HG02970 (cell line): ENCODE measurements at regions not wholly inside any gene's neighbourhood (a gene's known extent, or its start where the extent isn't known, plus 50 kb on each side); places are given as distances from the start of the nearest gene placed in this dataset.

Source experiments
- ATAC-seq: cut with Tn5 transposase; IDR thresholded peaks from one replicate; pipeline ENCODE4 v1.9.1; 2021; ENCODE audit warnings: mild to moderate bottlenecking, moderate library complexity, moderate number of reproducible peaks; ENCODE audit not compliant: unreplicated experiment, low FRiP score

DNA sequence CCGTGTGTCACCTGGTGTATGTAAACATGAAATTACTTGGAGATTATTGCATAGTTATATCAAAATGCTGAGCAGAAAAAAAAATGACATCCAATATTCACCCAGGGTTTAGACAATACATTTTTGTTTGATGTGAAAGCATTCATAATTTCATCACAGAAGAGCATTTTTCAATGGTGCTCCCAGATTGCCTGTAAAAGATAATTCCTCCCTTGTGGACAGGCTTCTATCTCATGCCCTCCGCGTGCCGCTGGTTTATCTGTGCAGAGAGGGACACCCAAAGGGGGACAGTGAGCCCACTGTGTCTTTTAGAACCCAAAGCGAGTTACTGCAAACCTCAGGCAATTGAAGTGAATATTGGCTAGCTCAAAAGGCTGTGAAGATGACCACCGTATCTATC, 126.2 kb upstream of the KLF6 start:
- ATAC-seq: no peak

DNA sequence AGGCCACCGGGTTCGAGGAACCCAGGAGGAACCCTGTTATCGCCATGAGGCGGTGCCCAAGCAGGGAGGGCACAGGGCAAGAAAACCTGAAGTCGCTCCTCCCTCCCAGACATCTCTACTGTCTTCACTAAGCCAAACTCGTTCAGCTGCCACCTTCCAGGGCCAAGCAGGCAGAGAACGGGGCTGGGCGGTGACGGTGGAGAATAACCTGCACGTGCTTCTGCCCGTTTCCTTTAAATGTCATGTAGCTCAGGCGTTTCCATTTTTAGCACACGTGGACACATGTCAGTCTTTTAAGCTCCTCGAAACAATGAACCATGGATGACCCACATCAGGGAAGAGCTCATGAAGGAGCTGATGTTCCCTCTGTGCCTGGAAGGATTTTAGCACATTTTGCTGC, 124.3 kb upstream of the KLF6 start:
- no peak for ATAC-seq

DNA sequence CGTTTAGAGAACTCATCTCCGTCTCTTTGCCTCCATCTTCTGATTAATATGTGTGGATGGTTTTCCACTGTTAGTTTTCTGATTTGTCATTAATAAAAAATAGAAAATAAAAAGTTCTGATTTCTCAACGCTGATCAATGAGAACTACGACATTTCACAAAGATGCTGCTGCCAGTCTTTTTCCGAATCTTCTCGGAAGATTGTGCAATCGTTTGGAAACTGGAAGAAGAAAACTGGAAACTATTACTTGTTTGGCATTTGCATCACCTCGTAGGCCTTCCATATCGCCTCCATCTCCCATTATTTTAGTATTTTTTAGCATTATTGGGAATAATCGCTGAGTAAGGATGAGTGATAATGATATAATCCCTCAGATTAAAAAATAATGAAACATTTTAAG, 123.2 kb upstream of the KLF6 start:
- ATAC-seq: no peak

DNA sequence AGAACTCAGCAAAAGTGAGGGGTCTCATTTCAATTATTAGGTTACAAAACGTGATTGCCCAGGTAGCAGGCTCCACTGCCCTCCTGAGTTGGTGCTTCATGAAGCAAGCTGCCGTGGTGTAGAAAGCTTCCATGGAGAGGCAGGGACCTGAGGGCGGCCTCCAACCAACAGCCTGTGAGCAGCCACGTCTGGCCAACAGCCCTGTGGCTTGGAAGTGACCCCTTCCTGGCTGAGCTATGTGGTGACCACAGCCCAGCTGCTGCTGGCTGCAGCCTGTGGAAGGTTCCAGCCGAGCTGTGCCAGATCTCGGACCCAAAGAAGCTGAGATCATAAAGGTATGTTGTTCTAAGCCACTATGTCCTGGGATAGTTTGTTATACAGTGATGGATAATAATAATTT, 122.5 kb upstream of the KLF6 start:
- ATAC-seq: no peak

DNA sequence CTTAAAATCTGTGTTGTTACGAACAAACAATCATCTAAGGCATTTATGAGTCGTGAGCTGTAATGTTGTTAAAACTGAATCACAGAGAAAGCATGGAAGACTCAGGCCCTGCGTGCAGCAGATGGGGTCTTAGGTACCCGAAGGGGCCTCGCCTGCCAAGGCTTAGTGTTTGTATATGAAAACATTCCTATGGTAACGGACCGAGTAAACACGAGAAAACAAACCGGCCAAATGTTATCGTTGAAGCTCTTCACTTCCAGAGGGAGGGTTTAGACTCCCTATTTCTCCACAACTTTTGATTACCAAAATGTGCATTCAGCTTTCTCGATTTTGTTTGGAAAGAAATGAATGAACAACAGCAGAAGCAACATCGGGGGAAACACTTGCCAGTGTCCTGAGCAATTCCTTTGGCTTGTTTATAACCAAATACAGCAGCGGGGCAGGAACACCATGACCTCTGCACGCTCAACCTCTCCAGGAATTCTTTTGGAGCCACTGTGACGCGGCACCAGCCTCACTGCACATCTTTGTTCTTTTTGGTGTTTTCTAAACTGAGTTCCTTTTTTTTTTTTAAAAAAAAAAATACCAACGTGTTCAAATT, 121.6 kb upstream of the KLF6 start:
- ATAC-seq: no peak

DNA sequence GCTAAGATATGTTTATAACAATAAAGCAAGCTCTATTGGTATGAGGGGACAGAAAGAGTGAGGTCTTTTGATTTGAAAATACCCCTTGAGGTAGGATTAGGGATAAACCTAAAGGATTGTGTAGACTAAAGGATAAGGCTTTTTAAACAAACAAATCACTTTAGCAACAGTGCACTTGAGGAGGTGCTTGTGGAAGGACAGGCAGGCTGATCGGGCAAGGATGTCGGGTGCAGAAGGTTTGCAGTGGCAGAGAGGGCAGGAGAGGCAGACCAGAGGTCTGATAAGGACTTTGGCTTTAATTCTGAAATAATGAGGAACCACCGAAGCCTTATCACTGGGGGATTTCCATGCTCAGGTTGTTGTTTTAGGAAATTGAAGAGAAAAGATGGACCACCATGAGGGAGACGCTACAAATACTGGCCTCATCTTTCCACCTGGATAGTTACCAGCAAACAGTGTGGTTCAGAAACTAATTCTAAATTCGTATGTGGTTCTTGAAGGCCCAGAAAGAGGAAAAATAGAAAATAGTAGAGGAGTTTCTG, 119.5 kb upstream of the KLF6 start:
- no peak for ATAC-seq

DNA sequence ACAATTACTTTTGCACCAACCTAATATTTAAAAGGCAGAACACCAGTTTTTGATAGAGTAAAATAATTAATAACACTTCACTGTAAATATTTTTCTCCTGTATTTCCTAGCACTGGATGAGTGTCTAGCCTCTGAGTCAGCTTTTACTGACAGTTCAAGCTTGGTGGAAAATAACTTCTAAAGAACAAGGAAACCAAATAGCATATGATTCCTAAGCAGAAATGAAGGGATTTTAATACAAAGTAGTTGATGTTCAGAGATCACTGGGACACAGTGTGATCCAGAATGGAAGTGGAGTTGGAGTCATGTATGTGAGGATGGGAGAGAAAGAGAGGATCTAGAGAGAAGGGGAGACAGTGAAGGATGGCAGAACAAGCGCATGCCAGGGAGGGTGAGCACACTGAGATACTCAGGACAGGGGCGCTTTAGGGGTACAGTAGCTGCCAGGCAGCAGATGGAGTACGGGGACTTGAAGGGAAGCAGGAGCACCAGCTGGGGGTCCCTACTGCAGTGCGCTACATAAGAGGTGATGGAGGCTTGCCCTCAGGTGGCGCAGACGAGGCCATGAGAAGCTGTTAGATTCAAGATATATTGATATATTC, 117.9 kb upstream of the KLF6 start:
- no peak for ATAC-seq

DNA sequence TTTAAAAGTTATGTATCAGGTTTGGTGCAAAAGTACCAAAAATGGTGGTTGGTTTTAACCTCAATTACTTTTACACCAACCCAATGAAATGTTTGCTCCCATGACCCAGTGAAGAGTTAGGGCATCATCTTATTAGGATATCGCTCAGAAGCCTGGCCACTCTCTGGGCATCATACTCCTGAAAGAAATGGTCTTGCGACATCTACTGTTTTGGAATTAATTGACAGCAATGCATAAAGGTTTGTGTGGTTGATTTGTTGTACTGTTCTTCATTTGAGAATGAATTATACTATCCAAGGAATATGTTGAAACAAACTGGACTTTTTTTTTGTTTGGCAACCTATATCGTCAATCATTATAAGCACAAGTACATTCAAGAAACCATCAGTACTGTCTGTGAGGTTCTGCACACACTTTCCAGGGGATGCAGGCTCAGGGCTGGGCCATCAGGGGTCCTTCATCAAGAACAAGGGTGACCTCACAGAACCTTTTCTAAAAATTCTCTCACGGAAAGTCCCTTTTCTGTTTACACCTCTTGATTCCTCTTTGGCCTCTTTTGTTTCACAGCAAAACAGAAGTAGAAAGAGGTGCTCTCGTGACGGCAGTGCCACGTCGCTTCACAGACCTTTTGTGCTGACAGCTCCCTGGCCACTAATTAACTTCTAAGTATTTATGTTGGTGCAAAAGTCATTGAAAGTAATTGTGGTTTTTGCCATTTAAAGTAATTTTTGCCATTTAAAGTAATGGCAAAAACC, 117.2 kb upstream of the KLF6 start:
- peak; percentile 93 for ATAC-seq

DNA sequence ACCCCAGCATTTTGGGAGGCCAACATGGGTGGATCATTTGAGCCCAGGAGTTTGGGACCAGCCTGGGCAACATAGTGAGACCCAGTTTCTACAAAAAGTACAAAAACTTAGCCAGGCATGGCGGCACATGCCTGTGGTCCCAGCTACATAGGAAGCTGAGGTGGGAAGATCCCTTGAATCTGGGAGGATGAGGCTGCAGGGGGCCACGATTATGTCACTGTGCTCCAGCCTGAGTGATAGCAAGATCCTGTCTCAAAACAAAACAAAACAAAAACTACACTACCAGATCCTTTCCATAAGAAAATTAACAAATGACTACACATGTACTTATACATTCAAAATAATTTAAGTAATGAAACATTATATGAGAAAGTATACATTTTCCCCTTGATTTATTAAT, 116.4 kb upstream of the KLF6 start:
- ATAC-seq: no peak

DNA sequence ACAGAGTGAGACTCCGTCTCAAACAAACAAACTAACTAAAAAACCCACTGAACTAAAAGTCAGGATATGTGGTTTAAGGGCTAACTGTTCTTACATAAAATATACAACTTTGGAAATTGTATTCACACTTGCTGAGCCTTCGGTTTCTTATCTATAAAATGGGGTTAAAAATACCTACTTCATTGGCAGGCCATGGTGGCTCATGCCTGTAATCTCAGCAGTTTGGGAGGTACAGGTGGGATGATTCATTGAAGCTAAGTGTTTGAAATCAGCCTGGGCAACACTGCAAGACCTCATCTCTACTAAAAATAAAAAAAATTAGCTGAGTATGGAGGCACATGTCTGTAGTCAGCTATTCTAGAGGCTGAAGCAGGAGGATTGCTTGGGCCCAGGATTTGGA, 115.4 kb upstream of the KLF6 start:
- ATAC-seq: no peak

DNA sequence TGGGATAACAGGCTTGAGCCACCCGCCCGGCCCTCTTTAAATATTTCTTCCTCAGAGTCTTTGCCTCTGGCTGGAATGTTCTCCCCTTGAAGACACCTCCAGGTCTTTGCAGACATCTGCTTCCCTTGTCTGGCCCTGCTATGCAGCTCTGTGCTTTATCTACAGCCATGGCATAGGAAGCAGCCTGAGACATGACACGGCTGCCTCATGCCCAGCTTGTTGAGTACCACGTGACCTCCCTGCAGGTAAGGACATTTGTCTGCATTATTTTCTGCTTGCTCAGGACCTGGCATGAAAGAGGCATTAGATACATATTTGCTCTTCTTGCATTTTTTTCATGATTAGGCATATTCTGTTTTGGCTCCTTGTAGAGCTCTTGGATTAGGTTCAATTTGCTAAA, 113.8 kb upstream of the KLF6 start:
- no peak for ATAC-seq

DNA sequence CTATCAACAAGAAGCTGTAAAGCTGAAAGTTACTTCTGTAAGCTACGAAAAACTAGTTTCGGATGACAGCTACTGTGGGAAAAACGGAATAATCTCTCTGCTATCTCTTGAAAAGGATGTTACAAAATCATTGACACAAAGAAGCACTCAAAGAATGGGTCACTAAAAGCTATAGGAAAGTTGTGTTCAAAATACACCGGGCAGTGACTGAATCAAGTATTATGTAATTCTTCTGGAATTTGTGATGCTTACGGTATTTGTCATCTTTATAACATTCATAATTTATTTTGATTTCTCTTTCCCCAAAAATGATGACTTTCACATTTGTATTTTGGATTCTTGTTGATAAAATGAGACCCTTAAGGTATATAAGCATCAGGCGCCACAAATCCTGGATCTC, 112.1 kb upstream of the KLF6 start:
- ATAC-seq: no peak

DNA sequence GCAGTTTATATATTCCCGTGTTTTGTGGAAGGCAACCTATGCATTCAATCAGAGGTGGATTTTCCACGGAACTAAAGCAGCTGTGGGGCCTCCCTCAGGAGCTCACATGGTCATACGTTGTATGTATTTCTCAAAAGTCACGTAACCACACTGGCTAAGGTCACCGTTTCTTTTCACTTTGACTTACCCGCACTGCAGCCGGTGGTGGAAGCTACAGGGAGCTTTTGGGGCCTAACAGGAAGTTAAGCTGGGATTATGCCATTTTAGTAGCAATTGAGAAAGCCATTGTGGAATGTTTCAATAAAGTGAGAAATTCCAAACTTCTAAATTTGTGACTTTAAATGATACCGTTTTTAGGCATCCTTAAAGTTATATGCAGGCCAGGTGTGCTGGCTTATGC, 111.2 kb upstream of the KLF6 start:
- ATAC-seq: no peak

DNA sequence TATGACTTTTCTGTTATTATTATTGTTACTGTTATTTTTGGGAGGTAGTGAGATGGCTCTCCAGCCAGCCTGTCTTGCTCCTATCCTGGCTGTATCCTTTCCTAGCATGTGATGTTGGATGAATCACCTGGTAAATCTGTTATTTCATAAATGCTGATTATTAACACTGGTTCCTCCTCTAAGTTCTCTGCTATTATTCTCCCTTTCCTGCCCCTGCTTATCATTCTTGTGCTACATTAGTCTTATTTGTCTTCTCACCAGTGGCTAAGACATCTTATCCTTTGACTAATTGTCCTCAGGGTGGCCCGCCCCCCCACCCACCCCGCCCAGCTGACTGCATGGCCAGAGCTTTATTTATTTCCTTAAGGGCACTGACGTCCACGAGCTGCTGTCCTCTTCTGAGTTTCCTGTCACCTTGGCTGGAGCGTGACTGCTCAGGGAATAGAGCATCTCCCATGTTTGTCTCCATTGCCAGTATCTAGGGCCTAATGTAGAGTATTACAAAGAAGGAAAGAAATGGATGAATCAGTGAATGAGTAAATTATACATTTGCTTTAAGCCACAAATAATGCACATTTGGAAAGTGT, 110.1 kb upstream of the KLF6 start:
- ATAC-seq: no peak

DNA sequence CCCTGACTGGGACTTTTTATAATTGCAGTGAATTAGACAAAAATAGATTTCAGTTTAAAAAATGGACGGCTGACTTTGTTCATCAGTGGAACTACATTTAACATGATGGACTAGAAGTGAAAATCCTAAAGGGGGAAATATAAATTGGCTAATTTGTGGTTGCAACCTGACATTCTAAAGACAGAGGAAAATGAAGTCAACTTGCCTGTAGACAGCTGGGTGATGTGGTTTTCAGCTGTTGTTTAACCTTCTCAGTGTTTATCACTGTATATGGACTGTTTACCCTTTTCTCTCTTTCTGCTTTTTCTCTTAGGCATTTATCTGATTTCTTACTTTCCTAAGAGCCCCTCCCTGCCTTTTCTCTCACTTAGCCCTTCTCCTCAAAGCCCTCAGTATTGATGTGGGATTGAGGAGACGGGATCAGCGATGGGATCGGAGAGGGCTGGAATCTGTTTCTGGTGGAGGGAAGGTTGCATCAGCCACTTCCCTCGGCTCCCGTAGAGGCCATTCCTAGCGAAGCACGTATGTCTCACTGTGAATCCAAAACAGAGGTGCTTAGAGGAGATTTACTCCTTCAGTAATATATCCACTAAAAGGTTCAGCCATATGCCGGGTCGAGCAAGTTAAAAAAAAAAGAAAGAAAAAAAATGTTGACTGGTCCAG, 109.0 kb upstream of the KLF6 start:
- no peak for ATAC-seq

DNA sequence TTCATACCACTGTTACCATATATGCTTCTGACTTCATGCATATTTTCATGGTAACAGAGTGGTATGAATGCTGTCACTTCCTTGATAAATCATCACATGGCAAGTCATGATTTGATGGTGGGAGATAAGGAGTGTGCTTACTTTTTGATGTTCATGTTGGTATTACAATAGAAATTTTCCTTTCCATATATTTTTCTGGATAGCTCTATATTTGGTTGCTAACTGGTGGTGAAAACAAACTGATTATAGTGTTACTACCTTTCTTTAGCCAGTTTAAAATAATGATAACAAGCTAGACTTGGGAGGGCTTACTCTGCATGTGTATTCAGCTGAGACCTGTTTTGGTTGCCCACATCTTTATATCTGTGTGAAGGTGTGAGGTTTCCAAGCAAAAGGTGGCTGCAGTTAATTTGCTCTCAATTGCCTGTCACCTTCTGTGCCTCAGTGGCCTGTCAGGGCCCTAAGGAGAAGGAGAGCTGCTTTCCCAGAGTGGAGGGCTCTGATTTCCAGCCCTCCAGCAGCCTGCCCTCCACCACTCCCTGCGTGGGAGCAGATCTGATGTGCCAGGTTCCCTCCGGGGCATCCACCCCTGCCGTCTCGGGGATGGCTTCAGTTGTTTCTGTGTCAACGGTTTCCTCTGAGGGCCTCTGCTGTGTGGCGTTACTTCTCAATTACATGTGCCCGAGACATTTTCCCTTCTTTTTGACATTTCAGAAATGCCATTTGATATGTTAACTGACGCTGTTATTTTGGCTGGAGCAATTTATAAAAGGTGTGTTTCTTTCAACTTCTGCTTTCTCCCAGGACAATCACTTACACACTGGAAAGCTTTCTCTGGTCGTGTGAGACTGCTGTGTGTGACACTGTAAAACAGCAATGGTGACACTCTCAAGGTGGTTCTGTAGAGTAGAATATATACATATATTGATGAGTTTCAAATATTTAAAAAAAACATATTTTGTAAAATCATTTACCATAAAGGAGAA, 107.7 kb upstream of the KLF6 start:
- ATAC-seq: no peak

DNA sequence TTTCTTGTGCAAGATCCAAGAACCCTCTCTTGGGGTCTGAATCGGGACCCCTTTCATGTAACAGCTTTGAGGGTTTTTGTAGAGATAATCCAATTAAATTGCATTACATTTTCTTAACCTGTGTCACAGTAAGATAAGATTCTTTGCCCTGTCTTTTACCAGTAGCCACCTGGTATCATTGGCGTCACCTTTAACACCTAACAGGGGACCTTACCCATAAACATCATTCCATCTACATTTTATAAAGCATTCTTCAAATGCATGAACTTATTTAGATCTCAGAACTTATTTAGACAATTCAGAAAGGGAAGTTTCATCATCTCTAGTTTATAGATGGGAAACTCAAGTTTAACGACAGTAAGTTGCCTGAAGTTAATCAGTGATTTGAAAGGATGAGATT, 106.4 kb upstream of the KLF6 start:
- no peak for ATAC-seq

DNA sequence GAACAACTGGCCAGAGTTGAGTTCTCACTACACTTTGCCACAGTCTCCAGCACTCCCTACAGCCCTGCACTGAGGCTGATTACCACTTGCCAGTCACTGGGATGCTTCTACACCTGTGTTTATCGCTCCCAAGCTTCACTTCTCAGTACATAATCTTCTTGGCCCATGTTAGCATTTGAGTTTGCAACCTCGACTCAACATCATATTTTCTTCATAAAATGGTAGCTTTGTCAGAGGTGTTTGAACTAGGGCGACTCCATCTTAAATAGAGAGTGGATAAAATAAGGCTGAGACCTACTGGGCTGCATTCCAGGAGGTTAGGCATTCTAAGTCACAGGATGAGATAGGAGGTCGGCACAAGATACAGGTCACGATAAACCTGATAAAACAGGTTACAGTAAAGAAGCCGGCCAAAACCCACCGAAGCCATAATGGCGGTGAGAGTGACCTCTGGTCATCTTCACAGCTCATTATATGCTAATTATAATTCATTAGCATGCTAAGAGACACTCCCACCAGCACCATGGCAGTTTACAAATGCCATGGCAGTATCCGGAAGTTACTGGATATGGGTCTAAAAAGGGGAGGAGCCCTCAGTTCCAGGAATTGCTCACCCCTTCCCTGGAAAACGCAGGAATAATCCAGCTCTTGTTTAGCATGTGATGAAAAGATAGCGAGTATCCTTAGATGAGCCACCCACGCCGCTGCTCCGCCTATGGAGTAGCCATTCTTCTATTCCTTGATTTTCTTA, 105.8 kb upstream of the KLF6 start:
- ATAC-seq: no peak

DNA sequence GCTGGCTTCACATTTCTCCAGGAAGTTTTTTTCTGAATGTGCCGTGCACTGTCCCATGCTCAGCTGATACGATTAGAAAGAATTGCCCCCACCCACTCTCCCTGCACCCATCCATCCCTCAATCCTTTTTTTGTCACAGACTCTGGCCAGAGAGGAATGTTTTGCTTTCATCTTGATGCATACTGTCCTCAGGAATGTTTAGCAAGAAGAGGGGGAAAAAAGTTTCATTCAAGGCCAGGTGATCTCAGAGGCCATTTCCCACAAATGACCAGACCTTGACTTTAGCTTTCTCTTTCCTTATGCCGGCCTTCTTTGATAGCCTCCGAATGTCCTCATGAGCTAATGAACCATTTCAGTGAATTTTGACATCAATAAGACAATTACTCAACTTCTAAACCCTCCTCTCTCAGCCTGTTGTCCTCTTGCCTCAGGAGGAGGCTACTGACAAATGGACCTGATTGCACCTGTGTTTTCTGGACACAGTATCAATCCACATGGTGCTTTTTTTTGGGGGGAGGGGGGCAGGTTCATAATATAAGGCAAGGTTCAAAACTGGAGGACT, 105.0 kb upstream of the KLF6 start:
- ATAC-seq: no peak
